Cardiac septum (tissue), 1 donor: ENCODE measurements at regions not wholly inside any gene's neighbourhood (a gene's known extent, or its start where the extent isn't known, plus 50 kb on each side); places are given as distances from the start of the nearest gene placed in this dataset.
"Not testable (repeated sequence)": the region's sequence is repeated elsewhere in the genome, so short reads cannot be mapped to it uniquely, and the experiment has no call there.

ENCODE experiments used
- DNase-seq: peaks from one replicate; pipeline ENCODE4 v3.0.0-alpha.2; 2020; ENCODE audit warnings: low spot score
- intact Hi-C: fragments of 100-400 bp; cut with DNase I; formaldehyde crosslinking; loops from one replicate; pipeline ENCODE4 v1.14.0; 2022
- donor health status: DM: no; HTN: no; CAD: no.

DNA sequence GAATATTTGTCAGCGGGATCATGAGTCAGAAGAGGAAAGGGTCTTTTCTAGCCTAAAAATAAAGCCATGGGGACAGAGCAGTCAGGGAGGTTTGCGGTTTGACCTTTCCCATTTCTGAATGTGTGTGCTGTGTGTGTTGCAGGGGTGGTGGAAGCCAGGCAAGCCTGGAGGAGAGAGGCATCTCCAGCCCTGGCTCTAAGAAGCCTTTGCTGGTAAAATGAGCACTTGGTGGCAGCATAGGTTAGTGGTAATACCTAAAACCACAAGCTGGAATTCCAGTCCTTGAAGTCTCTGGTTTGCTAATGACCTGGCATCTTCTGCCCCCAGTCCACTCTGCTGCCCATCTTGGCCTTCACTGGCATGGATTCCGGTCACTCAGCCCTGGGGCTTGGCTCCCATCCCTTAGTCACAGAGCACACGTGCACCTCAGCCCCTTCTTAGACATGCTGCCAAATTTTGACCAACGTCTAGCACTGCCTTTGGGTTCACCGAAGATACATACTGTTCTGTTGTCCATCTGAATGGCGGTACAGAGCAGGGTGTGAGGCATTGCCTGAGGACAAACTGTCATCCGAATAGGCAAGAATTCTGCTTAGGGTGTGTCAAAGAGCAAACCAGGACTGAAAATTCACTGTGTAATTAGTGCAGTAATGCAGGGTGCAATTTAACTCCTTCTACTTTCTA is 52.7 kb downstream of the KCNA5 start:
- intact Hi-C loops: no loop called here

DNA sequence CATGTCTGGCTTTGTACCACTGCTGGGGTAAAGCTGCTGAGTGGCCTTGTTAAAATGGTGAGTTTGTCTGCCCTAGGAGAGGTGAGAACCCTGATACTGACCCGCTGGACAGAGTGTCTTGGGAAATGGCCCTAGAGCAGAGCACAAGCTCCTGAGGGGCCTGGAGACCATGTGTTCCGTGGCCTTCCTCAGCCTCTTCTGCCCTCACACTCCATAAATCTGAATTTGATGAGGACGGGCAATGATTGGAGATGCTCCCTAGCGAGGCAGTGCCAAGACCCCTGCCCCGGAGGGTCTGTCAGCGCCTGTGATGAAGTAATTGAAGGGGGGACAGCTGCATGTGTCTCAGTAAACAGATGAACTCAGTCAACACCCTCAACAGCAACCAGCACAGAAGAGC is 54.1 kb downstream of the KCNA5 start:
- no peak for DNase-seq
- intact Hi-C loops: no loop called here

More for the DNA sequence above, 52.7 kb downstream of the KCNA5 start:
- DNase-seq: no peak

DNA sequence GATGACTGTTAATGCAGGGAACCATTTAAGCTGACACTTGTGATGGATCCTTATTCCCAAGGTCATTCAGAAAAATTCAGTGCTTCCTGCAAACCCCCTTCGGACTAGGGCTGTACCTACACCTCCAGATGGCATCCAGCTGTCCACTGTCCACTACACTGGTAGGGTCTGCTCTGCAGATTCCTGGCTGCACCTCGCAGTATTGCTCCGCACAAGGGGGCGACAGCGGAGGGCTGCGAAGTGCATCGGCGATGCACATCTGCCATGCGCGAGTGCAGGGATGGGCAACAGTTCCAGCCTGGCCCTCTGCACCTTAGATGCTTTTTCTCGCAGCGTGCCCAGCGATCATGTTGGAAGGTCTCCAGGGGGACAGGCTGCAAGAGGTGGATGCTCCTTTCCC is 55.5 kb downstream of the KCNA5 start:
- intact Hi-C loops: no loop called here
- no peak for DNase-seq

DNA sequence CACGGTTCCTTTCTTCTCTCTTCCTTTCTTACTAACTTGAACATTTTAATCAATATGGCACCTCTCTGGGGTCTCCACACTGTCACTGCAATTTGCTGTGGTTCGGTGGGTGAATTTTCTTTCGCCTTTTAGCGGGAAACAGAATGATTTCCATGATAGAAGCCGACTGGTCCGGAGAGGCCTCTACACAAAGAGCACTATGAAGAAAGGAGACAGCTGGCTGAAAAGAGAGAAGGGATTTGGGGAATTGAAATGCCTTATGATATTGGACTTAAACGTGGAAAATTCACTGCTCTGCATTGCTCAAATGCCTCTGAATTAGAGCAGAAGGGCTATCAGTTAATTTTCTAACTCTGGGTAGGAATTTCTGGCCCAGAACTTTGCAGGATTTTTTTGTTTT is 55.9 kb downstream of the KCNA5 start:
- intact Hi-C loops: no loop called here
- no peak for DNase-seq

DNA sequence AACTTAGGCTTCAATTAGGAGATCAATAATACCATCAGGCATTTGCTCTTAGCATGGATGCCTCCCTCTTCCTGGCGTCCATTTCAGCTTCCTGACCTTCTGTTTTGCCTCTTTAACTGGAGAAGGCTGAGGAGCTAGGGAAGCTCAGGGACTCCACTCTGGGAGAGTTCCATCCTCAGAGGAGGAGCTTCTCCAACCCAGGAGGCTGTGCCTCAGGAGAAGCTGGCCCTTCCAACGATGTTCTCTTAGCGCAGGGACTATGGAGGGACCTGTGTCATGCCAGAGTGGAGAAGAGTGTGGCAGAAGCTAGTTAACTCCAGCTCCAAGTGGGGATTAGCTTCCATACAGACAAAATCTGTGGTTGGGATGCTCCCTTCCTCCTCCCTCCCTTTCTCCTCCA is 58.0 kb downstream of the KCNA5 start:
- DNase-seq: no peak
- intact Hi-C loops: no loop called here

DNA sequence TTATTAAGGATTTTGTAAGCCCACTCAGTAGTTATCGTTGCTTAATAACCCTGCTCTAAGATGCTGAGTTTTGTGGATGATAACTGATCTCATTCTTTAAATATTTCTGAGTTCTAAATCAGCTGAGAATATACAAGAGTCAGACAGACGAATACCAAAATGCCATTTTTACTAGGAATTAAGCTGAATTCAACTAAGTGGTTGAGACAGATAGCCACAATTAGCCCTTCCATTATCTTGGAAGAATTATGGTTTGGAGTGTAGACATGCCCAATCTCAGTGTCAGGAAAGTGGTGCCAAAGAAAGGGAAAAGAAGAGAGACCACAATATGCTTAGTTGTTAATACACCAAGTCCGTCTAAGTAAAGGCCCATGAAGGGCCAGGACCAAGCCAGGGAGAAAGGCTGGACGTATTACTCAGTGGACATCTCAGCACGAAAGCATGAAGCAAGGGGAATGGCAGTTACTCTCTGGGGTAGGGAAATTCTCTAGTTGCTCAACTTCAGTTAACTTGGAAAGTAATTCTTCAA is 58.6 kb downstream of the KCNA5 start:
- intact Hi-C loops: no loop called here
- DNase-seq: no peak

DNA sequence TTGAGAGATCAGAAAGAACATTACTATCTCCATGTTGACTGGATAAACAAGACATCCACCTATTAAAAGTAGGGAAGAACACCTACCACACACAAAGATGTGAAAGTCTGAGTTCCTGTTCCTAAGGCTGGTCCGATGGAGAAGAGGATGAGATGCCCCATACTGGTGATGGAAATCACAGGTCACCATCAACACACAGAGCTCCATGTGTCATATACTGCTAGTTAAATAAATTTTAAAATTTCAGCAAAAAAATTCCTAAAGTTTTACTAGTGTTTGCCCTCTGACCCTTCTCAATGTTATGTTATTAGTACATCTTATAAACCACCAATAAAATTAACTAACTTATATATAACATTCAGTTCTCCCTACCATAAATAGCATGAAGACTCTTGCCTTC is 59.1 kb downstream of the KCNA5 start:
- no peak for DNase-seq
- intact Hi-C loops: no loop called here

DNA sequence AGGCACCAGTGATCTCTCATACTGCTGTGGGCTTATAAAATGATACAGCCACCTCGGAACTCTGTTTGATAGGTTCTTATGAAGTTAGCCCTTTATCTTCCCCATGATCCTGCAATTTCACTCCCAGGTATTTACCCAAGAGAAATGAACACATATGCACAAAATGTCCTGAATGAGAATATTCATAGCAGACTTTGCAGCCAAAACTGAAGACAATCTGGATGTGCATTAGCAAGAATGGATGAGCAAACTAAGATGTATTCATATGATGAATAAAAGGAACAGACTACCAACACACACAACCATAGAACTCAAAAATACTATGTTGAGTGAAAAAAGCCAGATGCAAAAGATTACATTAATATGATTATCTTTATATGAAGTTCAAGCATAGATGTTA is 66.7 kb downstream of the KCNA5 start:
- intact Hi-C loops: no loop called here
- no peak for DNase-seq

DNA sequence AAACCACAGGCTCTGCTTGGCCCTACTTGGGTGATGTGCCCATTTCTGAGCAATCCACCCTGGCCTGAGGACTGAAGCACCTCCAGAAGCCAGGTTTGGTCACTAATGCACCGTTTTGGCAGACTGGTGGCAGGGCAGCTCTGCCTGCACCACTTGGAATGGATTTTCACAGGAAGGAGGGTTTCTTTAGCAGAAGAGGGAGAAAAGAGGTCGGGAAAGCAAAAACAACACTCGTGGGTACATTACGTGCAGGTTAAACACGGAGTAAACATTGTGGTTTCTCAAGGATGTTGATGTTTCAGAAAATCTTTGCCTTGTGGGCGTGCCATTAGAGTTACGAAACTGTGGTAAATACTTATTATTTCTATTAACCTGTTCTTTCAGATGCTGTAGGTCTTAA is 70.8 kb downstream of the KCNA5 start:
- DNase-seq: no peak
- intact Hi-C loops: no loop called here

DNA sequence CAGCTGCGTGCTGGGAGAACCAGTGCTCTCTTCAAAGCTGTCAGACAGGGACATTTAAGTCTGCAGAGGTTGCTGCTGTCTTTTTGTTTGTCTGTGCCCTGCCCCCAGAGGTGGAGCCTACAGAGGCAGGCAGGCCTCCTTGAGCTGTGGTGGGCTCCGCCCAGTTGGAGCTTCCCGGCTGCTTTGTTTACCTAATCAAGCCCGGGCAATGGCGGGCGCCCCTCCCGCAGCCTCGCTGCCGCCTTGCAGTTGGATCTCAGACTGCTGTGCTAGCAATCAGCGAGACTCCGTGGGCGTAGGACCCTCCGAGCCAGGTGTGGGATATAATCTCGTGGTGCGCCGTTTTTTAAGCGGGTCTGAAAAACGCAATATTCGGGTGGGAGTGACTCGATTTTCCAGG is 78.1 kb downstream of the KCNA5 start:
- DNase-seq, intact Hi-C loops: not testable (repeated sequence)

DNA sequence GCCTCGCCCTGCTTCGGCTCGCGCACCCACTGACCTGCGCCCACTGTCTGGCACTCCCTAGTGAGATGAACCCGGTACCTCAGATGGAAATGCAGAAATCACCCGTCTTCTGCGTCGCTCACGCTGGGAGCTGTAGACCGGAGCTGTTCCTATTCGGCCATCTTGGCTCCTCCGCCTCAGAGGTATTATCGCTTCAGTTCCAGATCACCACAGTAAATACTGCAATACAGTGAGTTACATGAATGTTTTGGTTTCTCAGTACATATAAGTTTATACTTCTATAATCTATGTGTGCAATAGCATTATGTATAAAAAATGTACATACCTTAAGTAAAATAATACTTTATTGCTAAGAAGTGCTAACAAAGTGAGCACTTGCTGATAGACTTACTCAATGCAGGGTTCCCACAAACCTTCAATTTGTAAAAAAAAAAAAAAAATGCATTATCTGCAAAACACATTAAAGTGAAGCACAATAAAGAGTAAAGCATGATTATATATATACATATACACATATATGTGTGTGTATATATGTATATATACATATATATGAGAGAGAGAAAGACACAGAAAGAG is 78.7 kb downstream of the KCNA5 start:
- DNase-seq, intact Hi-C loops: not testable (repeated sequence)

DNA sequence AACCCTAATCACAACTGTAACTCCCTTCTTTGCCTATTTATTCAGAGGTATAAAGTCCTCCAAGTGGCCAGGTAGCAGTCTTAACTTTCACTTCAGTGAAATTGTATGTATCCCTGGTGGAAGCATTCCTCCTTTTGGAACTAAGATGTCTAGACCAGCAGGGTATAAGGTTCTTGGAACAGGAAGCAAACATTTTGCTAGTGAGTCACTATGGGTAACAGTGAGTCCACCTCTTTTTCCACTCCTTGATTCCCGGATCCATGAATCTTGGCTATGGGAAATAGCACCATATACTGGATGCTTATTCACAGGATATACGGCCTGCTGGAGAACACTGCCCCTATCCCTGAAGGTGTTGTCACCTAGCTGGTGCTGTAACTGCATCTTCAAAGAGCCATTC is 80.2 kb downstream of the KCNA5 start:
- intact Hi-C loops: no loop called here
- DNase-seq: no peak

DNA sequence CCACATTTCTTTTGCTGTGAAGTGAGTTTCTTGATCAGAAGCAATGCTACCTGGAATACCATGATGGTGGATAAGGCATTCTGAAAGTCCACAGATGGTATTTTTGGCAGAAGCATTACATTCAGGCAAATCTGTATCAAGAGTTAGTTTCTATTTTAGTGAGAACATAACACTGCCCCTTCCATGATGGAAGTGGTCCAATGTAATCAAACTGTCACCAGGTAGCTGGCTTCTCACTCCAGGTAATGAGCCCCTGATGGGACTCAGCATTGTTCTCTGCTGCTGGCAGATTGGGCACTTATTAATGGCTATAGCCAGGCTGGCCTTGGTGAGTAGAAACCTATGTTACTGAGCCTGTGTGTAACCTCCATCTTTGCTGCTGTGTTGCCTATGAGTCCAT is 80.7 kb downstream of the KCNA5 start:
- no peak for DNase-seq
- intact Hi-C loops: no loop called here

DNA sequence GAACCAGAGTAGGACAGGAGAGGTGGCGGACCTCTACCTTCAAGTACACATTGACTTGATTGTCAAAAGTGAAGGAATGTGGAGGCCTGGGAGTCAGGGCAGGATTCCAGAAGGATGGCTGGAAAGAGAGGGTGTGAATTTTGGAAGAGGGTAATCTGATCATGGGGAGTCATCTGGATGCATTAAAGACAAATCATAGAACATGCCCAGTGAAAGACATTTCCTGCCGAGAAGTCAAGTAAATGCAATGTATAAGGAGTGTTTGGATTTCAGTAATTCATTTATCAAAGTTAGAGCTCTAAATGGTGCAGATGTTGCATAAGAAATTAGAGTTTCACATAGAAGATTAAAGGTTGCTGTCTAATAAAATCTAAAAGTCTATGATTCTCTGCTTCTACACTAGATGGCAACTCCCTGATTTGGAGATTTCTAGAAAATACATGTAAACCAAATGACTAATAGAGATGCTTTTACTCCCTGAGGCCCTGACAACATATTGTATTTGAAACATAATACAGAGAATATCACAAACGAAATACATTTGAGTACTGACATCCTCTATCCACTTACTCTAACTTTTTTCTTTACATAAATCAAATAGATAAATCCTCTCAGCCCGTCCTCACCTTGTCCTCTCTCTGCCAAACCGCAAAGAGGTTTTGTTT is 91.3 kb downstream of the KCNA5 start:
- no peak for DNase-seq
- intact Hi-C loops: no loop called here

DNA sequence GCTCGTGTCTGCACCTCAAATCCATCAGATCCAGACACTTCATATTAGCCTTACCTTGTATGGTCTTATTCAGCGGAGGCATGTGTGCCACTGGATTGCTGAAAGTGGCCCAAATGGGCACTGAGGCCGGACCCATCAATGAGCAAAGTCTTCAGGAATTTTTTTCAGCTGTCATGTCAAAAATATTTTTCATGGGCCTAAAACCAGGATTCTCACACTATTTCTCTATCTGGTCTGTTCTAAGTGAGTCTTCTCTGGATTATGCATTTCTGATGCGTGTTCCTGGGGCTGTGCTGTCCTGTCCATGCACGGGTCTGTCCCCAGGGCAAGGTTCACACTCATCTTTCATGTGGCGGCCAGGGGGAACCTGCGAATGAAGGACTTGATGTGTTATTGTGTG is 94.6 kb downstream of the KCNA5 start:
- intact Hi-C loops: no loop called here
- no peak for DNase-seq

DNA sequence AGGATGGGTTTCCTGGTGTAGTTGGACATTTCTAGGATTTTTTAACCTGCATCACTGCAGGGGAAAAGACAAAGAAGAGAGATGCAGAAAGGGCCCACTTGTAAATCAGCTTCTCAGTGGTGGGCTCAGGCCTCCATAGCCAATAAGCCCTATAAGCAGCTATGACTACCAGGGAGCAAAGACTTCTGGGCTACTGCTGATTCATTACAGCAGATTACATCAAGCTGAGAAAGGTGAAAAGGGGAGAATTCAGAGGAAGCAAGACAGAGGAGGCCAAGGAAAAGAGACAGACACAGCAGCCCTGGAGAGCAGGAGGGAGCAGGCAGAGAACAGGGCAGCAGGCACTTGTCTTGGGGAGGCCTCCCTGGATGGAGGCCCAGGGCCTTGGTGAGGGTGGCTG is 95.2 kb downstream of the KCNA5 start:
- DNase-seq: no peak
- intact Hi-C loops: no loop called here

DNA sequence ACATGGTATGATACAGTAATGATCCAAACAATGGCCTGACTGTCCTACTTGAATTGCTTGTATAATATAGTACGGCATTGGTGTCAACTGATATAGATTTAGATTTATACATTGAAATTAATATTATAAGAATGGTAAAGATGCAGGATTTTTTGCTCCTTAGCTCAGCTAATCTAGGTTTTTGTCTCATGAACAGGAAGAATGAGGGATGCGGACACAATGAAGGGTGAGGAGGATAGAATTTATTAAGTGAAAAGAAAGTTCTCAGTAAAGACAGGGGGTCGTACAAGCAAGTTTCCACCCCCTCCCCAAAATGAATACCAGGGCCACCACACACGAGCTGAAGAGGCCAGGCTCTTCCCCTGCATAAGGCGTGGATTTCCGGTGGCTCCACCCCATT is 96.1 kb downstream of the KCNA5 start:
- no peak for DNase-seq
- intact Hi-C loops: no loop called here

DNA sequence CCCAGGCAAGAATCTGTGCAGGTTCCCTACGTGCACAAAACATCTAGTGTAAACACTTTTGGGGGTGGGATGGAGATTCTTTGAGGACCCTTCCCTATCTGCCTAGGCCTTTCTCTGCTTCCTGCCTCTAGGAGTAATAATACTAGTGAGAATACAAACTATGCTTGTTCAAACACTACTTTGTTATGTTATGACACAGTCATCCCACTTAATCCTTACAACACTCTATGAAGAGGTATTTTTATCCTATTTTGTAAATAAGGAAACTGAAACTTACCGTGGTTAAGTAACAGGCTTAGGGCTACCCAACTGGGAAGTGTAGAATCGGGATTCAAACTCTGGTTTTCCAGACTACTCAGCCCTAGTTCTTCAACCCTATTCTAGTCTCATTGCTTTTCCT is 96.5 kb downstream of the KCNA5 start:
- no peak for DNase-seq
- intact Hi-C loops: no loop called here

DNA sequence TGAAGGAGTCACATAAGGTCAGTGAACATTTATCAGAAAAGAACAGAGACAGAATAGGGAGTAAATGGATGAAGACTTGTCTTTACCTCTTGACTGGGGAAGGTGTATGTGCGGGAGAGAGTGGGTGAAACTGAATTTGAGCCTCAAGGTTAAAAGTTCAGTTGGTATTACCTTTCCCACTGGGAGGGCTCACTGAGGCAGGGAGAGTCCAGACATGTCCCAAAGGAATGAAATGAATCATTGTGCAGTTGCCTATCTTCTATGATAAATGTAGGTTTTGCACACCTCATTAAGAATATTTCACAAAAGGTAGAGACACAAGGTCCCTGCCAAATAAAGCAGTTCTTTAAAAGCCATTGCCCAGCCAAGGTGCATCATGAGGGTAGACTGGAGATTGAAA is 105.2 kb downstream of the KCNA5 start:
- no peak for DNase-seq
- intact Hi-C loops: no loop called here

DNA sequence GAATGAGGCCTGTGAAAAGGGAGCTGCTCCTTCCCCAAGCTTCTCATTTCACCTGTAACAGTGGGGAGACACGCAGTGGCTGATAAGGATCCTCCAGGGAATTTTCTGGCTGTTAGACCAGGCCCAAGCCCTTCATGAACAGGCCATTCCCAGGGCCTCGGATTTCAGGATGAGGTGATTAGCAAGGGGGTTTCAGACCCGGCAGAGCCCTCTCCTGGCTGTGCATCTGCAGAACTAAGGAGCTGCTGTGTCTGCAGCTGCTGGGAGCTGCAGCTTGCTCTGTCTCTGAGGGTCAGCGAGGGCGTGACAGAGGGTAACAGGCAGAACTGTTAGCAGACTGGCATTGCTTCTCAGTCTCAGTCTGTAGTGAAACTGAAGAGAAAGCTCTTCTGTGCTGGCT is 110.4 kb downstream of the KCNA5 start:
- intact Hi-C loops: no loop called here
- DNase-seq: no peak

DNA sequence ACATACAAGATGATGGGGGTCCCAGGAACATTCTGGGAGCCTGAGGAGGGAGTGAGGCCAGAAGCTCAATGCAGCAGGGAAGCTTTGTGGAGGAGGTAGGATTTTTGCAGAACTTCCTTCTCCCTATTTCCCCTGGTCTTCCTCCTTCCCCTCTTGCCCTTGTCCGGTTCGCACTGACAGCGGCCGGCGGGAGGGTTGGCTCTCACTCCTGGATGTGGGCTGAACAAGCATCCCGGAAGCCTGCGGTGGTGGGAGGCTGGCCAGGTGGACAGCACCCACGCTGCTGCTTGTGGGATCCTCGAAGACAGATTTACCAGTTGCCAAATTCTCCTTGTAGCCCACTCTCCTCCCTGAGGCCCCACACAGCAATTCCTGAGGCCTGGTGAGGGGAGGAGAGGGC is 112.2 kb downstream of the KCNA5 start:
- intact Hi-C loops: no loop called here
- no peak for DNase-seq
